Epithelial cell of proximal tubule (primary cell): ENCODE measurements at regions not wholly inside any gene's neighbourhood (a gene's known extent, or its start where the extent isn't known, plus 50 kb on each side); places are given as distances from the start of the nearest gene placed in this dataset.
"Not testable (repeated sequence)": the region's sequence is repeated elsewhere in the genome, so short reads cannot be mapped to it uniquely, and the experiment has no call there.

ENCODE experiments used
- DNase-seq: peaks from one replicate; pipeline ENCODE4 v3.0.0-alpha.2; 2011; ENCODE audit warnings: low read depth
- H3K4me3 ChIP-seq: 2 replicates; pipeline ENCODE4 v1.5.1; 2011; ENCODE audit warnings: low read depth, mild to moderate bottlenecking, low read length
- CTCF ChIP-seq: conservative IDR thresholded peaks from 2 replicates; pipeline ENCODE4 v1.5.1; 2012; ENCODE audit warnings: low read depth, mild to moderate bottlenecking, low read length

- TF ChIP-seq CTCF = peak; percentile 52
- H3K4me3 ChIP-seq = no peak overlapping the region
- DNase-seq = no peak
Measured at GRCh38 chr12:17028348-17028747, 422.4 kb upstream of the LMO3 start.

DNA sequence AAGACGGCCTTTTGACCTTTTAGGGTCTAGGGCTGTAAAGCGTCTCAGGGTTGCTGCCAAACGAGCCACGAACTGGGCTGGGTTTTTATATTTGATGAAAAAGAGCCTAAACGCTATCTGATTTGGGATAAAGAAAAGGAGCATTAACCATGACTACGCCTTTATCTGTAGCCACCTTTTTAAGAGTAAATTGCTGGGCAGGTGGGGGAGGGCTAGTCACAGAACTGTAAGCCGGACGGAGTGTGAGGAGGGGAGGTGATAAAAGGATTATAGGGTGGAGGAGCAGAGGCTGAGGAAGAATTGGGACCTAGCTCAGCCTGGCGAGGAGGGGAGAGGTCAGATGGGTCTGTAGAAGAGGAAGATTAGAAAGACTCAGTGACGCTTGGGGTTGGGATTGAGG, 419.5 kb upstream of the LMO3 start:
- not testable (repeated sequence) for DNase-seq, H3K4me3 ChIP-seq

GRCh38 chr12:17020765-17021164, 414.8 kb upstream of the LMO3 start:
- DNase-seq = no peak
- no peak overlapping the region for H3K4me3 ChIP-seq
- TF ChIP-seq CTCF = no peak

DNA sequence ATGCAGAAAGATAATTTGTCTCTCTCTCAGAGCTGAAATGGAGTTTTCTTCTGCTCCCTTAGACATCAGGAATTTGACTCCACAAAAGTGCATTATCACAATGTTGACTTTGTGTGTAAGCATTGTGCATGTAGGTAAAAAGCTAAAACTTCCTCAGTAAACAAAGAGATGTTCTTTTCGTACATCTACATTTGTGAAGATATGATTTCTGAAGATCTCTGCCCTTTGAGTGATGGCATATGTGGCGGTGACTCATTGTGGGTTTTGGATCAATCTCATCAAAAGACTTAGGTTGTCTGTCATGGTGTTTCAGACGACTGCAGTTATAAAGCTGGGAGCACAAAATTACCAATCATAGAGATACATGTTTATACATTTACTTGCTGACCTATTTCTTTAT, 411.4 kb upstream of the LMO3 start:
- no peak overlapping the region for H3K4me3 ChIP-seq
- no peak for TF ChIP-seq CTCF
- DNase-seq = no peak

- no peak for TF ChIP-seq CTCF
- H3K4me3 ChIP-seq = no peak overlapping the region
- no peak for DNase-seq
Measured at GRCh38 chr12:17016116-17016864, 410.3 kb upstream of the LMO3 start.

DNA sequence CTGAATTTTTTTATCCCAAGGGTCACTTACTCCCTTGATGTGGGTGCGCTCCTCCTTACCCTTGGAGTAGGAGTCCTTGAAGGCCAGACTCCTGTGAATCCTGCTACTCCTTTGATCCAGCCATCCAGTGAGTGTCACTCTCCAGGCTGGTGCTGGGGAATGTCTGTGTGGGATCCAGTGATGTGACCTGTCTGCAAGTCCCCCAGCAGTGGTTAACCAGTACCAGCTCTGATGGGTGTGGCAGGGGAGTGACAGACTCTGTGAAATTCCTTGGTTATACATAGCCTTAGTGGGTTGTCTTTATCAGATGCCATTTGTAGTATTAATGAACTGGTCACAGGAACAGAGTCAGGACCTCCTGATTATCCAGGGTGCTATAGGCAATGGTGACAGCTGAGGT, 409.5 kb upstream of the LMO3 start:
- H3K4me3 ChIP-seq = no peak overlapping the region
- DNase-seq = no peak
- TF ChIP-seq CTCF = no peak

DNA sequence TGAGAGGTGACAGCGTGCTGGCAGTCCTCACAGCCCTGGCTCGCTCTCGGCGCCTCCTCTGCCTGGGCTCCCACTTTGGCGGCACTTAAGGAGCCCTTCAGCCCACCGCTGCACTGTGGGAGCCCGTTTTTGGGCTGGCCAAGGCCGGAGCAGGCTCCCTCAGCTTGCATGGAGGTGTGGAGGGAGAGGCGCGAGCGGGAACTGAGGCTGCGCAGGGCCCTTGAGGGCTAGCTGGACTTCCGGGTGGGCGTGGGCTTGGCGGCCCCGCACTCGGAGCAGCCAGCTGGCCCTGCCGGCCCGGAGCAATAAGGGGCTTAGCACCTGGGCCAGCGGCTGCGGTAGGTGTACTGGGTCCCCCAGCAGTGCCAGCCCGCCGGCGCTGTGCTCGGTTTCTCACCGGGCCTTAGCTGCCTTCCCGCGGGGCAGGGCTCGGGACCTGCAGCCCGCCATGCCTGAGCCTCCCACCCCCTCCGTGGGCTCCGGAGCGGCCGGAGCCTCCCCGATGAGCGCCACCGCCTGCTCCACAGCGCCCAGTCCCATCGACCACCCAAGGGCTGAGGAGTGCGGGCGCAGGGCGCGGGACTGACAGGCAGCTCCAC, 401.6 kb upstream of the LMO3 start:
- not testable (repeated sequence) for DNase-seq, H3K4me3 ChIP-seq

GRCh38 chr12:16998538-16998937, 392.6 kb upstream of the LMO3 start:
- DNase-seq, H3K4me3 ChIP-seq: not testable (repeated sequence)

DNA sequence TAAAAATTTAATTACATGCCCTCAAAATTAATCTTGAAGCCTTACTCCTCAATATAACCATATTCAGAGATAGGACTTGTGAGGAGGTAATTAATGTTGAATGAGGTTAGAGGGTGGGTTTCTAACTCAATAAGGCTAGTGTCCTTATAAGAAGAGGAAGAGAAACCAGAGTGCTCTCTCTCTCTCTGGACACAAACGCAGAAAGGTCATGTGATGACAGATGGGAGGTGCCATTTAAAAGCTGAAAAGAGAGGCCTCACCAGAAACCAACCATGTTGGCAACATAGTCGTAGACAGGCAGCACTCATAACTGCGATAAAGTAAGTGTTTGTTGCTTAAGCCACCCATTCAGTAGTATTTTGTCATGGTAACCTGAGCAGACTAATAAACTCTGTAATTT, 378.5 kb upstream of the LMO3 start:
- no peak overlapping the region for H3K4me3 ChIP-seq
- no peak for DNase-seq
- TF ChIP-seq CTCF = no peak
